K562 (cell line): ENCODE measurements at regions not wholly inside any gene's neighbourhood (a gene's known extent, or its start where the extent isn't known, plus 50 kb on each side); places are given as distances from the start of the nearest gene placed in this dataset.

ENCODE experiments used
- BRCA1 ChIP-seq, 2 experiments: fragments of 450-650 bp in 1 of 2; sonication (generic) in 1 of 2; formaldehyde crosslinking in 1 of 2; IDR thresholded peaks; 2 replicates each; pipeline versions ENCODE4 v1.5.0 to v1.6.1; 2017 to 2020; ENCODE audit warnings: mild to moderate bottlenecking in 1 of 2, missing genetic modification reagents in 1 of 2
- NCOA1 ChIP-seq: fragments of 450-650 bp; IDR thresholded peaks from 2 replicates; pipeline ENCODE4 v1.6.1; 2016; ENCODE audit warnings: low read depth
- POU5F1 ChIP-seq: fragments of 150-350 bp; IDR thresholded peaks from 2 replicates; pipeline ENCODE4 v1.6.1; 2014; ENCODE audit warnings: borderline replicate concordance, low read length, low read depth, mild to moderate bottlenecking; ENCODE audit not compliant: partially characterized antibody
- SP2 ChIP-seq: IDR thresholded peaks from 2 replicates; pipeline ENCODE4 v1.6.1; 2011; ENCODE audit warnings: mild to moderate bottlenecking, low read depth, low read length, moderate library complexity; ENCODE audit not compliant: poor library complexity, severe bottlenecking; ENCODE audit errors: extremely low read depth
- ZBTB40 ChIP-seq, 2 experiments: fragments of 450-650 bp in 1 of 2; sonication (generic) in 1 of 2; formaldehyde crosslinking in 1 of 2; IDR thresholded peaks; 2 replicates each; pipeline versions ENCODE4 v1.7.1 to v1.9.0; 2016 to 2022; ENCODE audit warnings: inconsistent platforms in 1 of 2, mild to moderate bottlenecking in 1 of 2, missing genetic modification reagents in 1 of 2

DNA sequence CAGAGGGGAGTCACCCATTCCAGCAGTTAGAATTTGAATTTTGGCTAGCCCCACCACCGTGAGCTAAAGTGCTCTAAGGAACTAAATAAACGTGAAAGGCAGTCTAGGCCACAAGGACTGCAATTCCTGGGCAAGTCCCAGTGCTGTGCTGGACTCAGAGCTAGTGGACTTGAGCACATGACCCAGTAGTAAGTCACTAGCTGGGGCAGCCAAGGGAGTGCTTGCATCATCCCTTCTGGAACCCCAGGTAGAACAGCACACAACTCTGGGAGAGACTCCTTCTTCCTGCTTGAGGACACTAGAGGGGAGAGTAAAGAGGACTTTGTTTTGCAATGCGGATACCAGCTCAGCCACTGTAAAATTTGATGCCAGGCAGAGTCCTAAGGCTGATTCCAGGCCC is 672.2 kb downstream of the CPS1 start (continued):
- TF ChIP-seq ZBTB40 (IDR thresholded peaks at IDR 0.05) (no peak), ZBTB40 (CRISPR knock-in tag; IDR thresholded peaks at IDR 0.05) (no peak), NCOA1 (no peak), BRCA1 (IDR thresholded peaks at IDR 0.05) (no peak), BRCA1 (CRISPR knock-in tag; IDR thresholded peaks at IDR 0.05) (no peak), SP2 (no peak), POU5F1 (no peak)
